D721Med (cell line): ENCODE measurements at regions not wholly inside any gene's neighbourhood (a gene's known extent, or its start where the extent isn't known, plus 50 kb on each side); places are given as distances from the start of the nearest gene placed in this dataset.

ENCODE experiments used
- DNase-seq: peaks from one replicate; pipeline ENCODE4 v3.0.0; 2011; ENCODE audit warnings: low spot score; ENCODE audit not compliant: insufficient read length
- FAIRE-seq: peaks from 2 replicates; lab custom pipeline; 2011; peaks lifted over from hg19 to GRCh38; lab: Jason Lieb, UNC
- TF ChIP-seq, protein P1 (sequence below): IDR thresholded peaks from 2 replicates; pipeline ENCODE4 v1.5.1; 2012; ENCODE audit warnings: mild to moderate bottlenecking, control low read depth; ENCODE audit not compliant: insufficient read depth; ENCODE audit errors: missing control alignments

GRCh38 chr5:33299621-33300208, 141.1 kb upstream of the TARS1 start:
- FAIRE-seq = no peak
- TF ChIP-seq, protein P1, sequence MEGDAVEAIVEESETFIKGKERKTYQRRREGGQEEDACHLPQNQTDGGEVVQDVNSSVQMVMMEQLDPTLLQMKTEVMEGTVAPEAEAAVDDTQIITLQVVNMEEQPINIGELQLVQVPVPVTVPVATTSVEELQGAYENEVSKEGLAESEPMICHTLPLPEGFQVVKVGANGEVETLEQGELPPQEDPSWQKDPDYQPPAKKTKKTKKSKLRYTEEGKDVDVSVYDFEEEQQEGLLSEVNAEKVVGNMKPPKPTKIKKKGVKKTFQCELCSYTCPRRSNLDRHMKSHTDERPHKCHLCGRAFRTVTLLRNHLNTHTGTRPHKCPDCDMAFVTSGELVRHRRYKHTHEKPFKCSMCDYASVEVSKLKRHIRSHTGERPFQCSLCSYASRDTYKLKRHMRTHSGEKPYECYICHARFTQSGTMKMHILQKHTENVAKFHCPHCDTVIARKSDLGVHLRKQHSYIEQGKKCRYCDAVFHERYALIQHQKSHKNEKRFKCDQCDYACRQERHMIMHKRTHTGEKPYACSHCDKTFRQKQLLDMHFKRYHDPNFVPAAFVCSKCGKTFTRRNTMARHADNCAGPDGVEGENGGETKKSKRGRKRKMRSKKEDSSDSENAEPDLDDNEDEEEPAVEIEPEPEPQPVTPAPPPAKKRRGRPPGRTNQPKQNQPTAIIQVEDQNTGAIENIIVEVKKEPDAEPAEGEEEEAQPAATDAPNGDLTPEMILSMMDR = peak; percentile 63
- DNase-seq = no peak

- TF ChIP-seq, protein P1 = no peak
- no peak for FAIRE-seq
- DNase-seq = no peak
Measured at GRCh38 chr5:33300209-33300742, 140.5 kb upstream of the TARS1 start.

GRCh38 chr5:33303579-33304095, 137.1 kb upstream of the TARS1 start:
- FAIRE-seq (no peak), DNase-seq (no peak)
- TF ChIP-seq, protein P1 = no peak

GRCh38 chr5:33304601-33305000, 136.2 kb upstream of the TARS1 start:
- TF ChIP-seq, protein P1 = no peak
- FAIRE-seq (no peak), DNase-seq (no peak)

DNA sequence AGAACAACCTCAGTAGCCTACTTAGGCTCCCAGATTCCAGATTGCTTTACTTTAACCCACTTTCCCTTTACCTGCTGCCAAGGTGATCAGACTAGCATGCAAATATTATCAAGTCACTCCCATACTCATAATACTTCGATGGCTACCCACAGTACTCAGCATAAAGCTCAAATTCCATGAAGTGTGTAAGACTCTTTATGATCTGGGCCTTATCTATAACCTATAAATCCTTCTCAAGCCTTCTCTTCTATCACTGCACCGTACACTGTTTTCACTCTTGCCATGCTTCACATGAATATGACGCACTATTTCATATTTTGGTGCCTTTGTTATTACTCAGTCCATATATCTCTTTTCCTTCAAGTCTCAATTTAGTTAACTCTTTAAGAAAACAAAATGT, 135.2 kb upstream of the TARS1 start:
- DNase-seq (no peak), FAIRE-seq (no peak)
- TF ChIP-seq, protein P1 = no peak

- no peak for DNase-seq
- TF ChIP-seq, protein P1 = no peak
- no peak for FAIRE-seq
Measured at GRCh38 chr5:33306758-33307157, 134.0 kb upstream of the TARS1 start.

GRCh38 chr5:33308586-33308985, 132.2 kb upstream of the TARS1 start:
- no peak for DNase-seq
- TF ChIP-seq, protein P1 = no peak
- no peak for FAIRE-seq
